Pancreas (tissue), 10 donors: ENCODE measurements at regions not wholly inside any gene's neighbourhood (a gene's known extent, or its start where the extent isn't known, plus 50 kb on each side); places are given as distances from the start of the nearest gene placed in this dataset.

Experiments used
- ATAC-seq, 4 donors: fragments of 200-7000 bp; cut with Tn5 transposase; one replicate each; pipeline versions ENCODE4 v1.8.0 to v1.9.1; 2020; ENCODE audit warnings: mild to moderate bottlenecking in 4 of 4, moderate library complexity in 4 of 4
- DNase-seq, 6 donors: peaks; one replicate each; pipeline ENCODE4 v3.0.0-alpha.2; 2020
- FAIRE-seq: peaks from 2 replicates; lab custom pipeline; 2012; peaks lifted over from hg19 to GRCh38; lab: Jason Lieb, UNC
- H3K27ac ChIP-seq, 4 donors: fragments of 200-600 bp; sonication (generic); 1 replicate in 3 of 4; 2 replicates in 1 of 4; pipeline versions ENCODE4 v1.5.0 to v1.8.0; 2020
- H3K27me3 ChIP-seq, 4 donors: fragments of 200-600 bp; one replicate each; pipeline ENCODE4 v1.8.0; 2021
- H3K36me3 ChIP-seq, 3 donors: fragments of 200-600 bp; sonication (generic) in 1 of 3; one replicate each; pipeline versions ENCODE4 v1.5.0 to v1.8.0; 2020 to 2021
- H3K4me1 ChIP-seq, 3 donors: fragments of 200-600 bp; one replicate each; pipeline ENCODE4 v1.8.0; 2021
- H3K4me3 ChIP-seq, 4 donors: fragments of 200-600 bp; sonication (generic) in 2 of 4; one replicate each; pipeline versions ENCODE4 v1.5.0 to v1.8.0; 2020 to 2021
- H3K9me3 ChIP-seq, 4 donors: fragments of 200-600 bp; one replicate each; pipeline ENCODE4 v1.8.0; 2021
- WGBS, 2 donors: extraction: QIAGEN DNeasy Blood & Tissue Kit; methylation state at CpG; one replicate each; pipeline ENCODE4 v1.1.7; 2013; 5-methylcytosine and 5-hydroxymethylcytosine counted together
- intact Hi-C, 3 donors: fragments of 100-400 bp; cut with DNase I; formaldehyde crosslinking; loops; one replicate each; pipeline versions ENCODE4 v1.11.1 to v1.14.2; 2022
- TF ChIP-seq, protein P1 (sequence below), 4 donors: fragments of 200-600 bp; sonication (generic) in 3 of 4; IDR thresholded peaks; one replicate each; pipeline versions ENCODE4 v1.5.0 to v1.8.0; 2021; ENCODE audit warnings: antibody characterized with exemption in 4 of 4
- donor health status: healthy with polysubstance abuse.
- donor health status: DM: no; HTN: no; CAD: no; lungs with moderate emphysema.
- donor health status: DM: no; HTN: no; CAD: no.
- donor health status: control.
- donor health status: control.
- donor health status: Bipolar disorder and iron deficiency.
- donor health status: DM: yes; HTN: yes; CAD: no.
- donor health status: DM: no; HTN: no; CAD: no.
- donor health status: DM: no; HTN: no; CAD: no.
- donor health status: DM: yes; HTN: yes; CAD: no.

GRCh38 chr3:3307491-3307890 is 128.0 kb upstream of the CRBN start:
- Histone ChIP-seq H3K4me1 (no peaks in the 10 kb centered on the region), H3K9me3 (no peaks in the 10 kb centered on the region), H3K27me3 (no peaks in the 10 kb centered on the region), H3K36me3 (no peaks in the 10 kb centered on the region), H3K4me3 (no peak overlapping the region), H3K27ac (no peak overlapping the region)
- no peak for DNase-seq
- 73 to 77% methylated on average over 4 of the region's 4 CpGs for WGBS, 2 donors
- TF ChIP-seq, protein P1, sequence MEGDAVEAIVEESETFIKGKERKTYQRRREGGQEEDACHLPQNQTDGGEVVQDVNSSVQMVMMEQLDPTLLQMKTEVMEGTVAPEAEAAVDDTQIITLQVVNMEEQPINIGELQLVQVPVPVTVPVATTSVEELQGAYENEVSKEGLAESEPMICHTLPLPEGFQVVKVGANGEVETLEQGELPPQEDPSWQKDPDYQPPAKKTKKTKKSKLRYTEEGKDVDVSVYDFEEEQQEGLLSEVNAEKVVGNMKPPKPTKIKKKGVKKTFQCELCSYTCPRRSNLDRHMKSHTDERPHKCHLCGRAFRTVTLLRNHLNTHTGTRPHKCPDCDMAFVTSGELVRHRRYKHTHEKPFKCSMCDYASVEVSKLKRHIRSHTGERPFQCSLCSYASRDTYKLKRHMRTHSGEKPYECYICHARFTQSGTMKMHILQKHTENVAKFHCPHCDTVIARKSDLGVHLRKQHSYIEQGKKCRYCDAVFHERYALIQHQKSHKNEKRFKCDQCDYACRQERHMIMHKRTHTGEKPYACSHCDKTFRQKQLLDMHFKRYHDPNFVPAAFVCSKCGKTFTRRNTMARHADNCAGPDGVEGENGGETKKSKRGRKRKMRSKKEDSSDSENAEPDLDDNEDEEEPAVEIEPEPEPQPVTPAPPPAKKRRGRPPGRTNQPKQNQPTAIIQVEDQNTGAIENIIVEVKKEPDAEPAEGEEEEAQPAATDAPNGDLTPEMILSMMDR (IDR thresholded peaks at IDR 0.05) = no peak
- intact Hi-C loops = no loop called here
- FAIRE-seq = no peak
- ATAC-seq = no peak

DNA sequence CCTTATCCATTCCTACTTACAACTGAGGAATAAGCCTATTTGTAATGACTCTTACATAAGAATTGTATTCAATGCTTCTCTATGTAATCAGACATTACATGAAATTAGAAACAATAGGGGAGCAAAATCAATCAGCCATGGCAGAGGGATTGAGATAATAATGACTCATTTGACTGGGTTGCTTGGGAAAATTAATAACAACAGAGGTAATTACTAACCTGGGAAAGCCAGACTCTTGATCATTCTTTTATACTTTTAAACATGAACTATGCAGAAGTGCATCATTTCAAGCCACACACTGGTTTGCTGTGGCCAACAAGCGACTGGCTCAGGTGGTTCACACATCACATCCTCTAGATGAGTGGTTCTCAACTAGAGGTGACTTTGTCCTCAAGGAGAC is 126.3 kb upstream of the CRBN start:
- ATAC-seq = no peak
- Histone ChIP-seq H3K4me3 (no peak overlapping the region), H3K36me3 (no peaks in the 10 kb centered on the region), H3K9me3 (no peaks in the 10 kb centered on the region), H3K4me1 (no peaks in the 10 kb centered on the region), H3K27me3 (no peaks in the 10 kb centered on the region), H3K27ac (no peak overlapping the region)
- intact Hi-C loops = no loop called here
- WGBS, 2 donors = 70 to 77% methylated on average over 1 of the region's 1 CpG
- no peak for DNase-seq
- TF ChIP-seq, protein P1 (IDR thresholded peaks at IDR 0.05) = no peak
- FAIRE-seq = no peak

GRCh38 chr3:3305084-3305483 is 125.6 kb upstream of the CRBN start:
- TF ChIP-seq, protein P1 (IDR thresholded peaks at IDR 0.05) = no peak
- intact Hi-C loops = no loop called here
- Histone ChIP-seq H3K36me3 (no peaks in the 10 kb centered on the region), H3K4me1 (no peaks in the 10 kb centered on the region), H3K27ac (no peak overlapping the region), H3K27me3 (no peaks in the 10 kb centered on the region), H3K4me3 (no peak overlapping the region), H3K9me3 (no peaks in the 10 kb centered on the region)
- ATAC-seq = no peak
- FAIRE-seq = no peak
- DNase-seq = no peak
- WGBS, 2 donors = 67 to 78% methylated on average over 5 of the region's 5 CpGs

GRCh38 chr3:3303636-3304035 is 124.1 kb upstream of the CRBN start:
- Histone ChIP-seq H3K9me3 (no peaks in the 10 kb centered on the region), H3K4me1 (no peaks in the 10 kb centered on the region), H3K4me3 (no peak overlapping the region), H3K27ac (no peak overlapping the region), H3K27me3 (no peaks in the 10 kb centered on the region), H3K36me3 (no peaks in the 10 kb centered on the region)
- no peak for DNase-seq
- WGBS, 2 donors = 28 to 45% methylated on average over 4 of the region's 4 CpGs
- ATAC-seq = no peak
- FAIRE-seq = no peak
- TF ChIP-seq, protein P1 (IDR thresholded peaks at IDR 0.05) = no peak
- intact Hi-C loops = no loop called here

- FAIRE-seq (no peak), DNase-seq (no peak), ATAC-seq (no peak)
- WGBS, 2 donors = 71 to 74% methylated on average over 3 of the region's 3 CpGs
- no peaks in the 10 kb centered on the region for H3K27me3 ChIP-seq
- H3K4me1 ChIP-seq = no peaks in the 10 kb centered on the region
- H3K9me3 ChIP-seq = no peaks in the 10 kb centered on the region
- H3K4me3 ChIP-seq = no peak overlapping the region
- intact Hi-C loops = no loop called here
- H3K27ac ChIP-seq = no peak overlapping the region
- H3K36me3 ChIP-seq = no peaks in the 10 kb centered on the region
- TF ChIP-seq, protein P1 (IDR thresholded peaks at IDR 0.05) = no peak
These were observed 123.5 kb upstream of the CRBN start for GRCh38 chr3:3302964-3303363.
